Stimulated activated CD8-positive, alpha-beta memory T cell treated with anti-CD3 and anti-CD28 coated beads, Interleukin-7, amount 100 ng/mL, for 48 hours (primary cell): ENCODE measurements at regions not wholly inside any gene's neighbourhood (a gene's known extent, or its start where the extent isn't known, plus 50 kb on each side); places are given as distances from the start of the nearest gene placed in this dataset.

ENCODE experiments used
- DNase-seq, 2 donors: peaks; one replicate each; pipeline ENCODE4 v3.0.0-alpha.2; 2020; ENCODE audit warnings: low read depth in 1 of 2; ENCODE audit errors: extremely low read depth in 1 of 2

DNA sequence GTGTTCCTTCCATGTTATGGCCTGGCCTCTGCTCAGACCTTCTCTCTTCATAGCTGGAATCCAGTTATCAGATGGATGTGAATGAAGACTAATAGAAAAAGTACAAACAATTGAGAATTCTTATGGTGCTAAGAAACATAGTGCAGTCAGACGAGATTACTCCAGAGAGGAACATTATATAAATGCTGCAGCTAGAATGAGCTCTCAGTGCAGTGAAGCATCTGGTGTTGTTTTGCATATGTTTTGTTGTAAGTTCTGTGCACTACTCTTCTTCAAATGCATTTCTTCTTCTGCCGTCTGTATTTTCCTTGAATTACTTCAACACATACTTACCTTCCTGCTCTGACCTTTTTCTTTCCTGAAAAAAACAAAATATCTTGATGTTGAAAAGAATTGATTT, 602.4 kb upstream of the CDH18 start:
- no peak for DNase-seq

GRCh38 chr5:20575571-20575970, 587.6 kb upstream of the CDH18 start:
- no peak for DNase-seq

DNA sequence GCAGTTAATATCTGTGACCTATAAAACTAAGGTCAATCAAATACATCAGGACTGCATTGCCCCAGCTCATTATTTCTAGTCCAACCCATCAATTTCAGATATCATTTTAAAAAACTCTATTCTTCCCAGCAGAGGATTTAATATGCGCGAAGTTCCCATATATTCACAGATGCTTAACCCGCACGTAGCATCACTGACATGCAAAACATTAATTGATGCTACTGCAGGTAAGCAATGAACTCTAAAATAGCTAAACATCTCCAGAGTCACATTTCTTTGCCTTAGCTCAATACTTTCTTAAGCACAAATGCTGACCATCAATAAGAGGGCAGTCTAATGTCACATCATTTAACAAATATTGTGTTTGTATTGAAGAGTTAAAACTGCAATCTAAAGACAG, 586.6 kb upstream of the CDH18 start:
- DNase-seq = no peak

GRCh38 chr5:20572614-20573013, 584.6 kb upstream of the CDH18 start:
- DNase-seq = no peak

- DNase-seq = no peak
Observed at GRCh38 chr5:20570486-20570885, 582.5 kb upstream of the CDH18 start.

DNA sequence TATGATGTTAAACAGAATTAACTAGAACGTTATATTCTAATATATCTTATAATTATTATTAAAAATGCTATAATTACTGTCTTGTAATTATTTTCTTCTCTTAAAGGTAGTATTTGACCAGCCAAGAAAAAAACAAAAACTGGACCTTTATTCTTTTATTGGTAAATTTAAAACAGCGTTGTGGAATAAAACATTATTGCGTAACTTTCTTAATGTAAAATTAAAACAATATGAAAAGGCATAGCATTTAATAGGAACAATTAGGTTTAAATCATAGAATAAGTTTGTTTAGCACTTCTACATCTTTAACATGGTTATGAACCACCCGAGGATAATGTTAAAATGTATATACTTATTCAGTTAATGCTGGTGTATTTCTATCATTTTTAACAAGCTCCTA, 574.5 kb upstream of the CDH18 start:
- no peak for DNase-seq

- no peak for DNase-seq
Observed at GRCh38 chr5:20559845-20560244, 571.8 kb upstream of the CDH18 start.

DNA sequence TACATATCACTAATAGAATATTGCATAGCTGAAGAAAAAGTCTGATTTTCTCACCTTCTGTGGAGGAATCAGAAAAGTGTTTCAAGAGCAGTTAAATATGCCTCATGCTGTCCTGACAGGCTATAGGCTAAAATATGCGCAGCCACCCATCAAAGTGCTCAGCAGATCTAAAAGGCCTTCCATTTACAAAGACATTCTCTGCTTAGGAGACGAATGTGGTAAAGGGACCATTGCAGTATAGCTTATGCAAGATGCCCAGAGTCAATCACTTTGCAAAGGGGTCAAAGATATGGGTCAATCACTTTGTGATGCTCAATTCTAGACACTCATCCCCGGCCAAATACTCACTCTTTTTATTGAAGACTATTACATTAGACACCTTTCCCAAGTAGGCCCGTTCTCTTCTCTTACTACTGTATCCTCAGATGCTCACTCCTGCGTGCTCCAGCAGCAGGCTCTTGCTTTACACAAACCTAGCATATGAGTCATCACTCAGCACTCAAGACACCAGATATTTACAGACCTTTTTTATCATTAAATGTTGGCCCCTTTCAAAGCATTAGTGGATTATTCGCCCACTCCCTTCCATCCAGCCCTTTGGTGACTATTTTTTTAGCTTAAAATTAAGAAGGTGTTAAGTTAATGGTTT, 568.2 kb upstream of the CDH18 start:
- no peak for DNase-seq

GRCh38 chr5:20555034-20555433, 567.0 kb upstream of the CDH18 start:
- no peak for DNase-seq

DNA sequence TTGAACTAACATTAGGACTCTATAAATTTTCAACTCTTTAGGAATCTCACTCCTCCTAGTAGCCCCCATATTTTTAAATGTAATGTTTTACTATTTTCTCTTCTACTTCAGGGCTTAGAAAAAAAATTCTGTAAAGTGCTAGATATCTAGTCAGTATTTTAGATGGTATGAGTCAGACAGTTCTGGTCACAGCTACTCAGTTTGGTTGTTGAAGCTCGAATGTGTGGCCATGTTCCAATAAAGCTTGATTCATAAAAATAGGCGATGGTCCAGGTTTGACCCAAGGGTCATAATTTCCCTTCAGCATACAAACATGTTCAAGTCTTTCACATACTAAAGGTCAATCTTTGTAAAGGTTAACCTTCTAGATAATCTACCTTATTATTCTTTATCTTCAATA, 566.0 kb upstream of the CDH18 start:
- no peak for DNase-seq

DNA sequence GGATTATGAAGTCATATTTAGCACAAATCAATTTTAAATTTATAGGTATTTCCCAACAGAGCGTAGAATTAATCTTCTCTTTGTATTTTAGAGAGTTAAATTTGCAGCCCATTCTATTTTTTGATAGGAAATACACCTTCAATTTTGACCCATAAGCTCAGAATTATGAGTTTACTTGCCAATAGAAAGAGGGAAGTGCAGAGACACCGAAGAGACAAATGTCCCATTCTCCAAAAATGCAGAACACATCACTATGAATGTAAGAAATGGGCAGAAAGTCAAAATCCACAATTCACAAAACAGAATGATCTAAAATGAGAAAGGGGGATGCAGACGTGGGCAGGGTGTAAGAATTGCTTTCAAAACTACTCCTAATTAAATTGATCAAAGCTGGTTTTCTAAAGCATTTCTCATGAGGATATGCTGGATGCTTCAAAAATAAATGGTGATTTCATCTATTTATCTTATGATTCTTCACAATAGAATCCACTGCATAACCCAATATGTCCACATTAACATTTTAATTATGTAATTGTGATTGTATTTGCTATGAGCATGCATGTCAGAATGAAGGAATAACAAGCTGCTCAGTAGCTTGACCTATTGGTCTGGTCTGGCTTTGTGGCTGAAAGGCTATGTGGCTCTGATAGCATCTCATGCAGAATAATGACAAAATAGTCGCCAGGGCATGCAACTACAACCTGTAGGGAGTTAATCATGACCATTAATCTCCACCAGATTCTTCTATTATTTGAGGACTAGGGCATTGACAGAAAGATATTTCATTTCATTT, 550.1 kb upstream of the CDH18 start:
- no peak for DNase-seq

- no peak for DNase-seq
Observed at GRCh38 chr5:20536813-20537212, 548.8 kb upstream of the CDH18 start.

DNA sequence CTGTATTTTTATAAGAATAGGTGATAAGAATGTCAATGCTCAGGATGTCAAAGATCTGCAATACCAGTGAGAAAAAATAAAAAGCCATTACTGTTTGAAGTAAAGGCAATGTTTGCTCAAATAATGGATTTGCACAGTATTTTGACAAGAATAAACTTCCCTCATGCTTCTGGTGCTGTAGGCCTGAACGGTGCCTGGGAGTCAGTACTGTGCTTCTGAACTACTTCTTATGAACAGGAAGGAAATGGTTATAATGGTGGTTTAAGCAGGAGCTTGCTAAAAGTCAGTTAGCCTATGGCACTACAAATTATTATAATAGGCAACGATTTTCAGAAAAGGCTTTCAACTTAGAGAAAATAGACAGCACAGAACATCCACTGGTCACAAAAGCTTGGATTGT, 548.3 kb upstream of the CDH18 start:
- no peak for DNase-seq

- DNase-seq = no peak
Observed at GRCh38 chr5:20528471-20528870, 540.5 kb upstream of the CDH18 start.

GRCh38 chr5:20524991-20525529, 537.1 kb upstream of the CDH18 start:
- DNase-seq = no peak

GRCh38 chr5:20522905-20523482, 535.0 kb upstream of the CDH18 start:
- DNase-seq = no peak

GRCh38 chr5:20515606-20516005, 527.6 kb upstream of the CDH18 start:
- DNase-seq = no peak

DNA sequence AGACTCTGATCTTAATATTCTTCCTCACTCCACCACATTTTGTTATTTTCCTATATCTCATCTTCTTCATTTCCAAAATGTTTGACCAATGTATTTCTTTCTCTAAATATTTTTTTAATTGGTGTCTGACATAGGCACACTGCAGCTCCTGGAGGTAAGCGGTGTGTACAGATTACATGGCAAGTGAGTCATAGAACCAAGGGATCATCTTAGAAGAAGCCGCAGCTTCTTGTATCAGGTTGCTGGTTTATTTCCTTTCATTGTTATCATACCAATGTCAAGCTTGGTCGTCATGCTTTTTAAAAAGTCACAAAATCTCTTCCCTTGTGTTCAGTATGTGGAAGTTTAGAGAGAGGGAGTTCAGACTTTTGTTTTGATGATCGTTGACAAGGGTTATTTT, 526.1 kb upstream of the CDH18 start:
- no peak for DNase-seq

DNA sequence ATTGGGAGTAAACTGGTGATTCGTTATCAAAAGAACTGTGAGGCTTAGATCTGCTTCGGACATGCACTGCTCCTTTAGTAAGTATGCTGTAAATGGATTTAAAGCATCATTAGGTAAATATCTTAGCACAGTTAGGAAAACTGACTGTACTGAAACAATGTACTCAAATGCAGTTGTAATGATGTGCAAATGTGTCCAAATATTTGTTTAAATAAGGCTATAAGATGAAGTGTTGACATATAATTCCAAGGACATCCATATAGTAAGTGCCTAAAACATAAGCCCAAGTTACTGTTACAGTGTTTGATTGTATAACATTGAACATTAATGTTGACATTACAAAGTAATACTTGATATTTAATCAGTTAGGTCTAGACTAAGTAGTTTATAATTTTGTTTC, 512.5 kb upstream of the CDH18 start:
- no peak for DNase-seq

DNA sequence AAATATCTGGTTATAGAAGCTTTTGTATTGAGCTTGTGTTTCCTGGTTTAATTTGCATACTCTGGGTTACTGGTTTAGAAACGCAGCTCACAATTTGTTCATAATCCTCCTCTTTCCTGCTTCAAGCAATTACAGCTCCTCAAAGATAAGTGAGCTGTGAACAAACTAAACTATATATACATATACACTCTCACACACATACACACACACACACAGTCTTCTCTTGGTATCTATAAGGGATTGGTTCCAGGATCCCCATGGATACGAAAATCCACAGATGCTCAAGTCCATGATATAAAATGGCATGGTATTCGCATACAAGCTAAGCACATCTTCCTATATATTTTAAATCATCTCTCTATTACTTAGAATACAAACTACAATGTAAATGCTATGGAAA, 510.9 kb upstream of the CDH18 start:
- DNase-seq = no peak

- DNase-seq = no peak
Observed at GRCh38 chr5:20498102-20498501, 510.1 kb upstream of the CDH18 start.

DNA sequence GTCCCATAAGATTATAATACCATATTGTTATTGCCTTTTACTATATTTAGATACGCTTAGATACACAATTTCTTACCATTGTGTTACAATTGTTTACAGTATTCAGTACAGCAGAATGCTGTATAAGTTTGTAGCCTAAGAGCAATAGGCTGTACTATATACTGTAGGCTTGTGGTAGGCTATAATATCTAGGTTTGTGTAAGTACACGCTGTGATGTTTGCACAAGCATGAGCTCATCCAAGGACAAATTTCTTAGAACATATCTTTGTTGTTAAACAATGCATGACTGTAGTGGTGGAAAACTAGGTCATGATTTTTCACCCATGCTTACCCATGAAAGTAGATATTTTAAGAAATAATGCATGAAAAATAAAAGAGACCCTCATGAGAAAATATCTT, 509.4 kb upstream of the CDH18 start:
- no peak for DNase-seq
